SIG-M5 (cell line): ENCODE measurements at regions not wholly inside any gene's neighbourhood (a gene's known extent, or its start where the extent isn't known, plus 50 kb on each side); places are given as distances from the start of the nearest gene placed in this dataset.

Experiments
- DNase-seq: peaks from one replicate; lab custom pipeline; 2025; lab: John Stamatoyannopoulos, UW

- DNase-seq = no peak
These were observed 137.1 kb downstream of the FOXD1 start for GRCh38 chr5:73311291-73312110.

DNA sequence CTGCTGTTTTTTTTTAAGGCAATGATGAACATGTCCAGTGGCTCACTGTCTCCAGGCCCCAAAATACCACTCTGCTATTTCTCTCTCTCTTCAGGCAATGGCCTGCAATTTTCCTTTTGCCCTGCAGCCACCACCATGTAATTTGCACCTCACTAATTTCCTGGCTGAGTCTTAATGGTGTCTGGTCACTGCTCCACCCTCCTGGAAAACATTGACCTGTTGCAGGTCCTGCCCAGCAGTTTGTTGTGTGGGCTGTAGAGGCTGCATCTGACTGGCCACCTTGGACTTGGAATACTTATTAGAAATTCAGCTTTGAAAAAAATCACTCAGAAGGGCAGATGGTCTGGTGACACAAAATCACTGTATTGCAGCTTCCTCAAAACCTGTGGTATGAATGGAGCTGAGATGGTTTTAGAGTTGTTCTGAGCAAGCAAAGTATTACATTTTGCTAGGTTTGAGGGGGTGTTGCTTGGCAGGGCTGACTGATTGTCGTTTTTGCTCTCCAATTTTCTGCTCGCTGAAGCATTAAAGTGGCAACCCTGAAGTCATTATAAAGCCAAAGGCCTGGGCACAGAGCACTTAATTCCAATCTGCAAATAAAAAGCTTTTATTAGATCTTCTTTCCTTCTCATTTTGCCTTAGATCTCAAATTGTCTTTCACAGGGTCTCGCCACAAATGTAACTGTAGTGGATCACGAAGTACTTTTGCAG, 134.8 kb downstream of the TMEM174 start:
- no peak for DNase-seq

DNA sequence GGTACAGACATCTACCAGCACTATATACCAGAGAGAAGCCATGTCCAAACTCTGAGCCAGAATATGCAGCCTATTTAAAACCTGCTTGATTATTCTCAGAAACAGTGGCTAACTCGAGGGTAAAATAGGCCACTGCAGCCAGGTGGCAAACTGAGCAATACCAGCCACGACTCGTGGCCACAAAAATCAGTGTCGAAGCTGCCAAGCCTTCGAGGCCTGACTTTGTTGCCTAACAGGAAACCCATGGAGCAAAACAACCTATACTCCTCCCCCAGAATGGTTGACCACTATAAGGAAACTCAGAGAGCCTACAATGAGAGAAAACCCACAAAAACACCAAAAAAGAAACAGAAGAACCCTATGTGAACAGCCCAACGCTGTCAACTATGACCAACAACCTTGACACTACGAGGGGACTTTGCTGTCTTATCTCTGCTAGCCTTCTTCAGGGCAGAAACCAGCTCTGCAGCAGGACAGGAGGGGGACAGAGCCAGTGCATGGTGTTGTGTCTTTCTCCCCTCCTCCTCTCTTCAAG, 133.8 kb downstream of the TMEM174 start:
- DNase-seq = no peak

DNA sequence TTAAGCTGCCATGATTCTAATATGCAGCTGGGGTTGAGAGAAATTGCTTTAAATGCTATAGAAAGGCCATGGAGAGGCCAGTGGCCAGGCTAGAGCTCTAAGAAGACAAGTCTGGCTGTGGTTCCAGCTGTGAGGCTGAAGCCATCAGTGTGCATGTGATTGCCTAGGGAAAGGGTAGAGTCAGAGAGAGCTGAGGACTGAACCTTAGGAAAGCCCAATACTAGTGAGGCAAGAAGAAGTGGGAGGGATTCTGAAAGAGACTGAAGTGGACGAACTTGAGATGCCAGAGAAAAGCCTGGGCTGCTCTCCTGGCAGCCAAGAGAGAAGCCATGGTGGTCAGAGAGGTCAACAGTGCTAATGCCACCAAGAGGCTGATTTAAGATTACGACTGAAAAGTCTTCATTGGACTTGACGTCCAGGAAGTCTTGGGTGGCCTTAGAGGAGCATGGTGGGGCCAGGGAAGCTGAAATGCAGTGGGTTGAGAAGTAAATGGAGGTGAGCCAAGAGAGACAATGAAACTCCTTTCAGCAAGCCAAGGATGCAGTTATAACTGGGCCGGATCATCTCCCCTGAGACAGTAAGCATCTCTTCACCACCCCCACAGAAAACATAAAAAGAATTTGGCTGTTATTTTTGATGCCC, 133.2 kb downstream of the TMEM174 start:
- no peak for DNase-seq

GRCh38 chr5:73305386-73305785, 132.4 kb downstream of the TMEM174 start:
- no peak for DNase-seq

DNA sequence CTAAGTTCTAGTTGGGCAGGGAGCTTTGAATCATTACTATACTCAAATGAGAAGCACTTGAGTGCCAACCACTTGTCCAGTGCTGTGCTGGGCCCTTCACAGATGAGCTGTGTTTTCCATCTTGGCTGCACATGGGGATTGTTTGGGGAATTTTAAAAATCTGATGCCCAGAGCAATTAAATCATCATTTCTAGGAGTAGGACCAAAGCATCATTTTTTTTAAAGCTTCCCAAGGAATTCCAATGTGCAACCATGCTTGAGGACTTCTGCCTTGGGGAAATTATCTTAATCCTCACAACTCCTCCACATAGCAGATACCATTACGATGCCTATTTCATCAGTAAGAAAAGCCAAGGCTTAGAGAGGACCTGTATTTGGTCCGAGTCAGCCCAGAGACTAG, 131.4 kb downstream of the TMEM174 start:
- no peak for DNase-seq

DNA sequence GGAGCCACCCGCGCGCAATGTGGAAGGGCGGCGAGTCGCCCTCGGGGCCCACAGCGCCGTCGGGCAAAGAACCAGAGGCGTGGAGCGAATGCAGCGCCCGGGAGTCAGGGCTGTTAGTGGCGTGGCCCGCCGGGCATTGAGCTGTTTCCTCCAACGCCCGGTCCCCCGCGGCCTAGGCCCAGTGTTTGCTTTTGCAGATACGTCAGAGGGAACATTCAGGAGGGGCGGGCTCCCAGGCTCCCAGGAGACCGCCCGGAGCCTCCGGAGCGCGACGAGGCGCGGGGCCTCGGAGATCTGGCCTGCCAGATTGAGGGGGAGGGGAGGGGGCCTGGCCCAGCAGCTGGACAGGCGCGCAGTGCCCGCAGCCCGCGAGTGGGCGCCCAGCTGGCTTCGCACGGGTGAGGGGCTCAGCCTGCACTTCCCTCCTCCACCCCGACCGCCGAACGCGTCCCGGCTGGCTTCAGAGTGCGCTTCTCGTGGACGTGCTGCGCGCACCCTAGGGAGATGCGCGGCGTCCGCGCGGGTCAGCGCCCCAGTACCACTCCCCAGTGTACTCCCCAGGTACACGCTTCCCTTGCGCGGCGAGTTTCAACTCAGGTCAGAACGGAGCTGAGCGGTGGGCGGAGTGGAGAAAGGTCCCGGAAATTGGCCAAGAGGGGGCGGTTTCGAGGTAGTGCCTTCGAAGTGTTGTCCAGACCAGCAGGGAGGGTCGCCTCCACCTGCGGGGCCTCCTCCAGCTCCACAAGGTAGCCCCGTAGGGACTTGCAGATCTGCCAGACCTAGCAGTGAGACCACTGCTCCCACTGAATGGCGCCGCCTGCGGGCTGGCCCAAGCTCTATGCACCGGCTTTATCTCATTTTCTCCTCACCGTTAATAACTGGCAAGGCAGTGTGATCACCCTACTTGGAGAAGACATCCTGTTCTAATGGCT, 130.4 kb downstream of the TMEM174 start:
- no peak for DNase-seq

- no peak for DNase-seq
These were observed 129.8 kb downstream of the TMEM174 start for GRCh38 chr5:73302797-73303147.

DNA sequence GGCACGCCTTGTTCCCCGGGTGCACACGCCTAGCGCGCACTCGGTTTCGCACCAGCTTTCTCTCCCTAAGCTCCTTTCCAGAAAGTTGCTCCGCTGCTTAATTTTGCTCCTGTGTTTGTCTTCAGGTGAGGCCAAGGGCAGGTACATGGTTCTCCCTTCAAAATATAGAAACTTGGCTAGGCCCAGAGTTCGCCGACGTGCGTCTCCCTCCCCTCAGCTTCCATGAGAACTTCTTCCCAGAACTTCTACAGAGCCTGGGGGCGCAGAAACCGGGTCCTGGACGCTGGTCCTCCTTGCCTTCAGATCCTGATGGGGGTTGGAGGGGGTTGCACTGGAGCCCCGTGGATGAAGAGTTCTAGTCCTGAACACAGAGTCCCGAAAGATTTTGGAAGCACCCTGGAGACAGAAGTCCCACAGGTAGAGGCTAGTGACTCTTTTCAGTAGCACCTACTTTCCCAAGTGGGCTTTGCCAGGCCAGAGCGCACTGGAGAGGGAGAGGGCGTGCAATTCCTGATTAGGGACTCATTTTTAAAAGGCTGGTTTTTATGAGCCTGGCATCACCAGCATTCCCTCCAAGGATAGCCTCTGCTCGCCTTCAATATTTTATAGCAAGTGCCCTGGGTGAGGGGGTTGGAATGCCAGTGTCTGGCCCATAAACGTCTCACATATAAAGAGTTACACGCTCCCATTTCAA, 128.4 kb downstream of the TMEM174 start:
- DNase-seq = no peak

GRCh38 chr5:73300337-73301207, 127.6 kb downstream of the TMEM174 start:
- DNase-seq = no peak

DNA sequence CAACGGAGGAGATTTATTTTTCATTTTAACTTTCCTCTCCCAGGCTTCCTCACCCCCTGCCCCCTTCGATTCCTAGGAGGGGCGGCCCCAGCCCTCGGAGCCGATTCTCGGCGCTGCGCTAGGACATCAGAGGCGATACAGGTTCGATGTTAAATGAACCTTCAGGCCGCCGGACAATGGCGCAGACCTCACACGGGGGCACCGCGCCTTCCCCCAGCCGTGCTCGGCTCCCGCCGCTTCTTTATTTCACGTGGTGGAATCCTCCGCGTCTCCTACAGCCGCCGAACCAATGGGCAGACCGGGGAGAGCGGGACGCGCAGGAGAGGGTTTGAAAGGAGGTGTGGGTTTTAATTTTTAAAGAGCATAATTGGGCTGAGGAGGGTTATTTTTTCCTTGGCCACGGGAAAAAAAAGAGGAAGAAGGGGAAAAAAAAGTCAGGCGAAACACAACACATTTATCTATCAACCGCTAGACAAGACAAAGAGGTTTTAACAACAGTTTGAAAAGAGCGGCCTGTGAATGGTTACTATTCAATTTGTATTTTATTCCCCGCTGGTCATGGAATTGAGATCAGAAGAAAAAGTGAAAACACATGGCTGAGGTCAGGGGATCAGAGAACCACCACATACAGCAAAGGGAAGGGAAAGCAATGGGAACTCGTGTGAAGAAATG, 126.8 kb downstream of the TMEM174 start:
- no peak for DNase-seq

- no peak for DNase-seq
These were observed 126.0 kb downstream of the TMEM174 start for GRCh38 chr5:73298772-73299630.

DNA sequence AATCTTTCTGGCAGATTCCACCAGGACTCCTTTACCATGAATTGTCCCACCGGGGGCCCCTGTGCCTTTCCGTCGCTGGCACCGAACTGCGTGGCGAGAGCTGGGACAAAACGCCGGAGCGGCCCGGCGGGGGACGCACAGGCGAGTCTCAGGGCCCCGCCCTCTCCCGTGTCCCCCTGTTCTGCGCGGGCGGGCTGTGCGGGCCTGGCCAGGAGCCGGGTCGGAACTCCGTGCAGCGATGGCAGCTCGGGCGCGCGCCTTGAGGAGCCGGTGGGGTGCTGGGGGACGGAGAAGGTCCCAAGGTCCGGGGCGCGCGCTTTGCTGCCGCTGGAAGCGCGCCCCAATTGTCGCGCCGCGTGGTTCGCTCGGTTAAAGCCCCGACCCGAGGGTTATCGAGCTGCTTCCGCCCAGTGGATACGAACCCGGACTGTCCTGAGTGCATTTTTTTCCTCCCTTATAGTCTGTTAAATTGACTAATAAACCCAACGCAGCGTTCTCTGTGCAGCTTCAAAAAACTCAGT, 125.3 kb downstream of the TMEM174 start:
- DNase-seq = no peak

GRCh38 chr5:73297430-73297829, 124.4 kb downstream of the TMEM174 start:
- DNase-seq = no peak

GRCh38 chr5:73296772-73297171, 123.8 kb downstream of the TMEM174 start:
- DNase-seq = no peak

DNA sequence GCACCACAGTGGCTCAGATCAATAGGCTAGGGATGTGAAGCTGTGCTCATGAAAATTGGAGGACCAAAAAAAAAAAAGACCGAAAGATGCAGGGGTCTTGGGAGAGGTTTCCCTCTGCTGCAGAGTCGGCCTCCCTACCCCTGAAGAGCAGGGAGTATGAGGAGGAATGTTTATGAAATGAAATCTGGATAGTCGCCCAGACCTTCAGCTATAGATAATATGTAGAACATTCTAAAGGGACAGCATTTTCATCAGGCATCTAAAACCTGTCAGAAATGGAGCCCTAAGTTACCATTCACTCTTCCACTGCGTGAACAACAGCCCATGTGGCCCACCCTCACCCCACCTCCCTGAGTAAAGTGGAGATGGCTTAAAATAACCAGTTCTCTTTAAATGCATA, 122.9 kb downstream of the TMEM174 start:
- DNase-seq = no peak

GRCh38 chr5:73295447-73295846, 122.5 kb downstream of the TMEM174 start:
- no peak for DNase-seq

GRCh38 chr5:73292816-73293459, 119.9 kb downstream of the TMEM174 start:
- no peak for DNase-seq
